Activated CD8-positive, alpha-beta memory T cell treated with anti-CD3 and anti-CD28 coated beads for 36 hours (primary cell): ENCODE measurements at regions not wholly inside any gene's neighbourhood (a gene's known extent, or its start where the extent isn't known, plus 50 kb on each side); places are given as distances from the start of the nearest gene placed in this dataset.

Experiments
- CTCF ChIA-PET: fragments of 350-600 bp; sonication (Branson Sonifier 250); formaldehyde crosslinking; loops from one replicate; lab custom pipeline; 2021; ENCODE audit warnings: antibody characterized with exemption; lab: Charles Lee
- POLR2A ChIA-PET: fragments of 350-600 bp; sonication (Branson Sonifier 250); formaldehyde crosslinking; loops from one replicate; lab custom pipeline; 2021; ENCODE audit warnings: antibody characterized with exemption; lab: Charles Lee

DNA sequence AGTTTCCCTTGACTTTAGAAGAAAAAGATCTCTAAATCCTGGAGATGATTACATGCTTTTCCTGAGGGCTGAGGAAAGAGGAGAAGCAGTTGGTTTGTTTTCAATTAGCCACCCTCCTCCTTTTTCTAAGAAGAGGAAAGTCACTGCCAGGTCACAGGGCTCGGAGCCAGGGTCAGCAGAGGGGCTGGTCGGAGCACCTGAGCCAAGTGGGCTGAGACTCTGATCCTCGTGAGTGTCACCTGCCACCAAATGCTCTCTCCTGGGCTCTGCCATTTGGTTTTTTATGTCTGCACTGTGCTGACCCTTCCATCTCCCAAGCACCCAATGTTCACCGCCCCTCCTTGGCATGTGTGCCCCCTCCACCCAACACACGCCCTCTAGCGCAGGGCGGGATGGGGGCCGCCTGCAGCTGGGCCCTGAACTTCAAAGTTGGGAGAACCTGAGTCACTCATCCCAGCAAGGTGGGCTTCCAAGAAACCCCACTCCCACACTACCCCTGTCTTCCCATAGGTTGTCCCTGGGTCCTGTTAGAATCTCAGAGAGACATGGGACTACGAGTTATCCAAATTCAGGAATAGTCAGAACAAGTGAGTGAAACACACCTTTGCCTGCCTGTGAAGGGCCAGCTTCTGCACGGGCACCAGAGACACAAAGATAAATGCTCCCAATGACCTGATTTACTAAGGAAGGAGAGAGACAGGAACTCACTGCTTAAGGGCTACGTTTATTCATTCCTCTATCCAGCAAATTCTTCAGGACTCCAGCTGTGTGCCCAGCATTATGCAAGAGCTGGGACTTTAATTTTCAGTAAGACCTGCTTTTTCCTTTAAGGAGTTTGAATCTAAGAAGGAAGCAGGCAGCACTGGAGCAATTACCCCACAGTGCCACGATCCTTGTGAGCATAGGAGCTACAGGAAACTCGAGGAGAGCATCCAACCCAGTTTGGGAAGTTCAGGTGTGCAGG, 127.5 kb downstream of the RHOU start:
- ChIA-PET CTCF (interaction anchor here (0.6 kb wide), 1 partner anchor 683 kb away, joined by 3 read pairs; no protein-coding TSS in a partner anchor), POLR2A (no interaction called here)

GRCh38 chr1:228863776-228864175, 128.5 kb downstream of the RHOU start:
- POLR2A ChIA-PET: no interaction called here

DNA sequence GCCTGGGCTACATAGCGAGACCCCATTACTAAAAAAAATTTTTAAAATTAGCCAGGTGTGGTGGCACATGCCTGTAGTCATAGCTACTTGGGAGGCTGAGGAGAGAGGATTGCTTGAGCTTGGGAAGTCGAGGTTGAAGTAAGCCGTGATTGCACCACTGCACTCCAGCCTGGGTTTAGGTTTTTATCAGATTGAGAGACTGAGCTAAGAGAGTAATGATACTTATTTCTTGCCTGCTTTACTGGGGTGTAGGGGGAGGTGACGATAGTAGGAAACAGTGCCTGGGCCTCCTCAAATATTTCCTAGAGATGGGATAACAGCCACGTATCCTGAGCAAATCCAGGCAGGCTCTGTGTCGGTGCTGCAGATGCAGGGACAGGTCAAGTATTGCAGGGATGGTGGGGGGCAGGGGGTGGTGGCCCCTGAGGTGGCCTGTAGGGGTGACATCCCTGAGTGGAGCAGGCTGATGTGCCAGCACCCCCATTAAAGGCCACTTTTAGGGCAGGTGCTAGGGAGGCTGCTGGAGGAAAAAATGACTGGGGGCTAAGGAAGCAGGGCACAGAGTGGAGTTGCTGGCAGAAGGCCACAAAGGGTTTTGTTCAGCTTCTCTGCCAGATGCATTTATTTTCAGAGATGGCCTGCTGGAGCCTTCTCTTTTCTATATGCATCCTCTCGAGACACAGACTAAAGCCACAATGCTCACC, 130.5 kb downstream of the RHOU start:
- ChIA-PET POLR2A (no interaction called here), CTCF (no interaction called here)

More at GRCh38 chr1:228863776-228864175, 128.5 kb downstream of the RHOU start:
- CTCF ChIA-PET: no interaction called here

DNA sequence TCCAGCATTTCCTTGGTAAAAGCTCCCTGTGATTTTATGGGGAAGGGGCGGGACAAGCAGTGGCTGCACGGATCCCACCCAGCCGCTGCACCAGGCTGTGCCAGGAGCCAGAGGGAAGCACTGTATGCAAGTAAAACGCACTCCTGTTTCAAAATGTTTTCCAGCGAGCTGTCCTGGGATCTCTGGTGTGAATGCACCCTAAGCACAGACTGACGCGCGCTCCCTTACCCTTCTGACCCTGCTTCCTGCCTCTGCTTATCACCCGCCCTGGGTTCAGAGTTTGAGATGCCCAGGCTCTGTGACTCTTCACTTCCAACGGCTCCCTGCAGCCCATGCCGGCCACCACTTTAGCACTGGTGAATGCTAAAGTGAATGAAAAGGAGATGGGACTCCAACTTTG, 131.2 kb downstream of the RHOU start:
- CTCF ChIA-PET: no interaction called here
- POLR2A ChIA-PET: no interaction called here

- POLR2A ChIA-PET: no interaction called here
- CTCF ChIA-PET: no interaction called here
Observed at GRCh38 chr1:228867108-228867950, 132.1 kb downstream of the RHOU start.

DNA sequence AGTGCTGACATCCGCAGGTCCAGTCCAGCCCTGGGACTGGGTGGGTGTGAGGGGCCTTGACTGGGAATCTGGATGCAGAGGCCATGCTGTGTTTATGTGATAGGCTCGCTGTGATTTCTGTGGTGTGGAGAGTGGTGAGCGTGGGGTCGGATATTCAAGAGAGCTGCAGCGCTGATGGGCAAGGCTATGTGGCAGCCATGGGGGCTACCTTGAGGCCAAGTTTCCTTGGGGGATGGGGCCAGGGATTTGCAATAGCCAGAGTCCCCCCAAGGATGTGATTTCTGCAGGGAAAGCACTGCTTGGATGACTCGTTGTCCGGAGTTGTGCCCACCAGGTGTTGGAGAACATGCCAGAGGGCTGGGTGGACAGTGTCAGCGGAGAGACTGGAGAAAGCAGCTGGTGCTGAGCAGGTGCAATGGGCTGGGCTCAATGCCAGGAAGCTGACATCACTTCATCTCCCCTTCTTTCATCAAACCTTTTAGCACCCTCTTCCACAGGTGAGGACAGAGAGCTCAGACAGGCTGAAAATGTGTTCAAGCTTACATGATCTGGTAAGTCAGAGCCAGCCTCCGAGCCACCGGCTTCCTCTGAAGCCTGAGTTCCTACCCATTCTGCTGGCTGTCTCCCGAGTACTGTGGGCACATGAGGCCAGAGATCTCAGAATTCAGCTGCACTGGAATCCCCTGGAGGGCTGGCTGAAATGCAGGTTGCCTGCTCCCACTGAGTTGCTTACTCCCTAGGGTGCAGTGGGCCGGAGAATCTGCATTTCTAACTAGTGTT, 132.9 kb downstream of the RHOU start:
- ChIA-PET CTCF (no interaction called here), POLR2A (no interaction called here)

- POLR2A ChIA-PET: no interaction called here
- CTCF ChIA-PET: no interaction called here
Observed at GRCh38 chr1:228868731-228869024, 133.4 kb downstream of the RHOU start.

DNA sequence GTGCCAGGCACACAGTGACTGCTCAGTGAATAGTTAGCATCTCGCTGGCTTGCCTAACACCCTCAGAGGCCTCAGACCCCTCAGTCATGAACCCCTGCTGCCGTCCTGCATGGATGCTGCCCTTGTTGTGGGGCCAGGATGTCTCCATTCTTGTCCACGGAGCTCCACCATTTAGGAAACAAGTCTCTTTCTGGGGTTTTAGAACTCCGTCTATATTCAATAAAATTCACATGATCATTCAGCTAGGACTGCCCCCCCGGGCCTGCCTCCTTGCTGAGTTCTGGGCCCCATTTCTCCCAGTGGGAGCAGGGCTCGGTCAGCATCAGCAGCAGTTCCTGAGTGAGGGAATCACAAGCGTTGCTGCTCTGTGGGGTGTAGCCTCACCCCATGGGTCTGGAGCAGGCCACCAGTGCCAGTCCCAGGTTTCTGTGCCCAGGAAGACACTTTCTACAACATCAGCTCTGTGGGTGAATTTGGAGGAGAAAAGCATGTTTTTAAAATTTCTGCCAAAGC, 134.1 kb downstream of the RHOU start:
- ChIA-PET POLR2A (no interaction called here), CTCF (no interaction called here)

DNA sequence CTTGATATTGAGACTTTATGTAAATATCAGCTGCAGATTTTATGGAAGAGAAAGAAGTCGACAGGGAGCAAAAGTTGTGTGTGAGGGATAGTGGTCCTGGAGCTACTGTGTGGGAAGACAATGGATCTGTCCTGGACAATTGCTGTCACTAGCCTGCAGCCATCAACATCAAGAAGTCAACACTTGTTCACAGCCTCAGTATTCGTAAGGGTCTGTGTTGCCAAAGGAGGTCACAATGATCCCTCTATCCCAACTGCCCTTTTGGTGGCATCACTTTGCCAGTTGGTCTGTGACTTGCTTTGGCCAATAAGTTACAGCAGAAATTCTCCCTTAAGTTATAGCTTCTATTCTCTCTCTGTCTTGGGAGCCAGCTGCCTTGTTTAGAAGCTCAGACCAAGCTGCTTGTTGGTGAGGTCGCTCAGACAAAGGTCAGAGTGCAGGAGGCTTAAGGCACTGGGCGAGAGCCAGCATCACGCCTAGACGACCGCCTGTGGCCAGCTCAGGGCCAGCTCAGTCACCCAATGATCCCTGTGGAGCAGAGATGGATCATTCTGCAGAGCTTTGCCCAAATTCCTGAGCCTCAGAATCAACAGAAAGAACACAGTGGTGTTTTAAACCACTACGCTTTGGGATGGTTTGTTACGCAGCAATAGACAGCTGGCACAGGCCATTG, 134.9 kb downstream of the RHOU start:
- ChIA-PET CTCF (no interaction called here), POLR2A (no interaction called here)

- CTCF ChIA-PET: no interaction called here
- POLR2A ChIA-PET: no interaction called here
Observed at GRCh38 chr1:228871314-228872061, 136.2 kb downstream of the RHOU start.

GRCh38 chr1:228872080-228872479, 136.8 kb downstream of the RHOU start:
- ChIA-PET CTCF (interaction anchor here (0.7 kb wide), 1 partner anchor 125 kb away, joined by 4 read pairs; no protein-coding TSS in a partner anchor), POLR2A (no interaction called here)

GRCh38 chr1:228873709-228874108, 138.4 kb downstream of the RHOU start:
- POLR2A ChIA-PET: no interaction called here
- CTCF ChIA-PET: no interaction called here

- ChIA-PET CTCF (no interaction called here), POLR2A (no interaction called here)
Observed at GRCh38 chr1:228875741-228876140, 140.5 kb downstream of the RHOU start.

- POLR2A ChIA-PET: no interaction called here
Observed at GRCh38 chr1:228876187-228876586, 140.9 kb downstream of the RHOU start.

GRCh38 chr1:228879164-228879563, 143.9 kb downstream of the RHOU start:
- POLR2A ChIA-PET: no interaction called here
- CTCF ChIA-PET: no interaction called here

More at GRCh38 chr1:228876187-228876586, 140.9 kb downstream of the RHOU start:
- CTCF ChIA-PET: no interaction called here

- POLR2A ChIA-PET: no interaction called here
- CTCF ChIA-PET: no interaction called here
Observed at GRCh38 chr1:228882041-228882770, 146.9 kb downstream of the RHOU start.

- POLR2A ChIA-PET: no interaction called here
- CTCF ChIA-PET: no interaction called here
Observed at GRCh38 chr1:228882771-228883450, 147.6 kb downstream of the RHOU start.
